ENCODE measurements at regions not wholly inside any gene's neighbourhood (a gene's known extent, or its start where the extent isn't known, plus 50 kb on each side); places are given as distances from the start of the nearest gene placed in this dataset.
A peak's percentile ranks its signal among the peaks of the same experiment; 100 is the strongest.

DNA sequence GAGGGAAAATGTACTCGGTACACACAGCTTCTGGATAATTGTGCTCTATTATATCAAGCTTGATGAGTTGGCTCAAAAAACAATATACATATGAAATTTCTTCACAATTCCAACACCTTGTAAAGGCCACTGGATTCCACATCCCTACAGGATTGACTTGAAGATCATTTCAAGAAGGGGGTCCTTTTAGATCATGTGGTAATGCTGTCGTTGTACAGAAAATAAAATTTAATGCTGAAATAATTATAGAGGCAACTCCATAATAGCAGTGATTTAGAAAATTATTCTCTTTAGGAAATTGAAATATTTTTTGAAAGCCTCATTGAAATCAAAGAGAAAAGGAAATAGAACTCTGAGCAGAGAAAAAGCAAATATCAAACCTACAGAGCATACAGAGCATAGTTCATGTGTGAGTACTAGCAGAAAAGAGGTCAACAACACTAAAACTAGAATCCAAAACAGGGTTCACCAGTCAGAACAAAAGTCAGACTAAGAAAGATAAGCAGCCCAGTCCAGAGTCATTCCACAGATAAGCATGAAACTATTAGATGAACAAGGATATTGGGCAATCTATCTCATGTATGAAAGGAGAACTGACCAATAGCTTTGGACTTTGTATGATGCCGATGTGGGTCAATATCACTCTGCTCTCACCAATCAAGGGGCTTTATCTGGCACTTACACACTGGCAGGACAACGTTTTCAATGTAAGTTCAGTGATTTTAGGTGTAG is 79.5 kb upstream of the PALMD start:
- no peak for DNase-seq (ENCODE audit: low read depth)
- H3K4me3 ChIP-seq (ENCODE audit: low read depth, low read length) = no peak overlapping the region
- TF ChIP-seq, protein P1, sequence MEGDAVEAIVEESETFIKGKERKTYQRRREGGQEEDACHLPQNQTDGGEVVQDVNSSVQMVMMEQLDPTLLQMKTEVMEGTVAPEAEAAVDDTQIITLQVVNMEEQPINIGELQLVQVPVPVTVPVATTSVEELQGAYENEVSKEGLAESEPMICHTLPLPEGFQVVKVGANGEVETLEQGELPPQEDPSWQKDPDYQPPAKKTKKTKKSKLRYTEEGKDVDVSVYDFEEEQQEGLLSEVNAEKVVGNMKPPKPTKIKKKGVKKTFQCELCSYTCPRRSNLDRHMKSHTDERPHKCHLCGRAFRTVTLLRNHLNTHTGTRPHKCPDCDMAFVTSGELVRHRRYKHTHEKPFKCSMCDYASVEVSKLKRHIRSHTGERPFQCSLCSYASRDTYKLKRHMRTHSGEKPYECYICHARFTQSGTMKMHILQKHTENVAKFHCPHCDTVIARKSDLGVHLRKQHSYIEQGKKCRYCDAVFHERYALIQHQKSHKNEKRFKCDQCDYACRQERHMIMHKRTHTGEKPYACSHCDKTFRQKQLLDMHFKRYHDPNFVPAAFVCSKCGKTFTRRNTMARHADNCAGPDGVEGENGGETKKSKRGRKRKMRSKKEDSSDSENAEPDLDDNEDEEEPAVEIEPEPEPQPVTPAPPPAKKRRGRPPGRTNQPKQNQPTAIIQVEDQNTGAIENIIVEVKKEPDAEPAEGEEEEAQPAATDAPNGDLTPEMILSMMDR (IDR thresholded peaks at IDR 0.05; ENCODE audit: insufficient read depth, low read depth, low read length) = no peak

DNA sequence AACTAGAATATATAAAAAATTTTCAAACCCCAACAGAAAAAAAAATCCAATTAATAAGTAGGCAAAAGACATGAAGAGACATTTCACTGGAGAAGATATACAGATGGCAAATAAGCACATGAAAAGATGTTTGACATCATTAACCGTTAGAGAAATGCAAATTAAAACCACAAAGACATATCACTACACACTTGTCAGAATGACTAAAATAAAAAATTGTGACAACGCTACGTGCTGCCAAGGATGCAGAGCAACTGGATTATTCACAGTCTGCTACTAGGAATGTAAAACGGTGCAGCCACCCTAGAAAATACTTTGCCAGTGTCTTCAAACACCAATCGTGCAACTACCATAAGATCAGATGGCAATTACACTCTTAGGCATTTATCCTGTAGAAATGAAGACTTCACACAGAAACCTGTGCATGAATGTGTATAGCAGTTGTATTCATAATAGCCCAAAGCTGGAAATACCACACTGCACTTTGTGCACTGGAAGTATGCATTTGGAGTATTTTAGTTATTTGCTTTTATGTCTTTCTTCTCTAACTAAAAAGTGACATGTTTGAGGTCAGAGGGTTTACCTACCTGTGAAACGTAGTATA is 75.3 kb upstream of the PALMD start:
- TF ChIP-seq, protein P1 (IDR thresholded peaks at IDR 0.05; ENCODE audit: insufficient read depth, low read depth, low read length) = no peak
- H3K4me3 ChIP-seq (ENCODE audit: low read depth, low read length) = no peak overlapping the region
- no peak for DNase-seq (ENCODE audit: low read depth)

DNA sequence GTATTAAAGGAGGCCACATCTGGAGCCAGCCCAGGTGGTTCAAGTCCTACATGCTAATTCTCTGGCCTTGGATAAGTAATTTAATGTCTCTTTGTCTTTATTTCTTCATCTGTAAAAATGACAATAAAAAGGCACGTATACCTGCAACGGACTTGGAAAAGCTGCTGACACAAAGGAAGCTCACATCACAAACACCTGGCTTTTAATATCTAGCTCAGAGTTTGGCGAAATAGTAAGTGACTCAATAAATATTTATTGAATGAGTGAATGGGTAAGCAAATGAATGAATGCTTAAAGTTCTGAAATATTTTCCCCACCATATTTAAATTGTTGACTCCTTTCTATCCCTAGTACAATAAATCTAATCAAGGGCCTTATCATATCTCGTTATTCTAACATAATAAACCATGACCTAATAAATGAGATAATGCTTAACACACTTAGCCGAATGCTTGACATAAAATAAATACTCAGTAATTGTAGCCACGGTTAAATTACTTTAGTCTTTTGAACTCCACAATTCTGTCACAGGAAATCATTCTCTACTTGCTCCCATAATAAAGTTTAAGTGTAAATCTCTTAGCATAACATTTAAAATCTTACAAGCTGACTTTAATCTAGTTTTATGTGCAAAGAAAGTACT is 74.7 kb upstream of the PALMD start:
- TF ChIP-seq, protein P1 (IDR thresholded peaks at IDR 0.05; ENCODE audit: insufficient read depth, low read depth, low read length) = no peak
- no peak for DNase-seq (ENCODE audit: low read depth)
- H3K4me3 ChIP-seq (ENCODE audit: low read depth, low read length) = no peak overlapping the region

DNA sequence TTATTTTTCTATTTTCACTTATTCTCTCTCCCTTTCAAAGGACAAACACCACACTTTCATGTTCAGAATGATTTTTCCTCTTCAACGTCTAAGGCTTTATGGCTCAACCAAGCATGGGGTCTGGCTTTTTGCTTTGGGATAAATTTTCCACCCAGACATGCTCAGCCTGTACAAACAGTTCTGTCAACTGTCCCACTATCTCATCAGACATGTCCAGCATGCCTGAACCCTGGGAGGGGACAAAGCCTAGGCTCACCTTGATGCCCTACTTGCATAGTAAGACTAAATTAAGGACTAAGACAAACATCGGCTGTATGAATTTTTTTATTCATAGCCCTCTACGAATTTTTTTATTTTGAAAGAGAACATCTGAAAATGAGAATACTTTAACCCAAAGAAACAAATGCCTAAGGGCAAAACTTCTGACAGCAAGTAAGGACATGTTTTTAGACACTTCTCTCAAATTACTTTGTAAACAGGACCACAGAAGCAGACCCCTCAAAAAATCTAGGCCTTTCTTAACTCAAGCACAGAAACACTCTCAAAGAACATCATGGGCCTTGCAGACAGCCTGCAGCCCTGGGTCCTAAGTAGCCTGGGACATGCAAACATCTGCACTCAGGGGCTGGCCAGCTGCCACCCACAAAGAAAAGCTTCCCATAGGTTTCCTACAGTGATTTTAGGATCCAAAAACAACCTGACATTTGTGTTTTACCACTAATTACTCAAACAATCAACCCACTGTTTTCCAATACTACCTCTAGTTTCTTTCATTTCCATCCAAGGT is 72.3 kb upstream of the PALMD start:
- DNase-seq (ENCODE audit: low read depth) = peak; percentile 24
- TF ChIP-seq, protein P1 (IDR thresholded peaks at IDR 0.05; ENCODE audit: insufficient read depth, low read depth, low read length) = no peak

DNA sequence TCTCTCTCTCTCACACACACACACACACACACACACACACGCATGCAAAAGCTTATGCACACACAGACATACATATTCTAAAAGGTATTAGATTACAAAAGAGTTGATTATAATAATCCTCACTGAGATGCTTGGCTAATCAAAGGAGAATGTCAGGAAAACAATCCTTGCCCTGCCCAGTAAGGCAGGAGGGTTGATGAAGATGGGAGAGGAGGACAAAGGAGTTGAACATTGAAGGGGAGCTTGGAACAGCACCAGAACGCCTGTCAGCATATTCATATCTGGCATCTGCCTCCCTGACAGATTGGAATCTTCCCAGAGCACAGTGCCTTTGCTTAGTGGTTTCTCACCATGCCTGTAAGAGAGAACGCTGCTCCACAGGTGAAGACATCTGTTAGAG is 68.6 kb upstream of the PALMD start:
- DNase-seq (ENCODE audit: low read depth) = no peak
- TF ChIP-seq, protein P1 (IDR thresholded peaks at IDR 0.05; ENCODE audit: insufficient read depth, low read depth, low read length) = no peak
- H3K4me3 ChIP-seq (ENCODE audit: low read depth, low read length) = no peak overlapping the region

More for the DNA sequence above, 72.3 kb upstream of the PALMD start:
- no peak overlapping the region for H3K4me3 ChIP-seq (ENCODE audit: low read depth, low read length)

DNA sequence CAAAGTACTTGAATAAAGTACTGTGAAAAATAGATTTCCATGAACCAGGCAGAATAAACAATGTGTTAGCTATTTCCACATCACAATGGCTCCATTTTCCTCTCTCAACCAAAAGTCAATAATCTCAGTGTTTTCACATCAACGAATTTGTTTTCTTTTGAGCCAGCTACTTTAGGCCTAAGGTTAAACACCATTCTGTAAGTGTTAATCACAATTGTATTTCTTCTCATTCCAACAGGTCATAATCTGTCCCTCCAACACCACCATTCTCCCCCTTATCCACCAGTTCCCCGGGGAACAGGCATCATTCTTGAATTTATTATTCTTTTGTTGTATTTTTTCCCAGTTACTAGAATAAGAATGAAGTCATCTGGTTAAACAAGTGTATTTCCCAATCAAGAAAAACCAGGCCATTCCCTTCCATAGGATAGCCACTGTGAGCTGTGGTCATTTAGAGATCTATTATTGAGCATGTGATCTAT is 66.2 kb upstream of the PALMD start:
- no peak overlapping the region for H3K4me3 ChIP-seq (ENCODE audit: low read depth, low read length)
- DNase-seq (ENCODE audit: low read depth) = peak; percentile 58
- TF ChIP-seq, protein P1 (IDR thresholded peaks at IDR 0.05; ENCODE audit: insufficient read depth, low read depth, low read length) = no peak

Measured in fibroblast of villous mesenchyme (primary cell).